ENCODE measurements at regions not wholly inside any gene's neighbourhood (a gene's known extent, or its start where the extent isn't known, plus 50 kb on each side); places are given as distances from the start of the nearest gene placed in this dataset.
"Not testable (repeated sequence)": the region's sequence is repeated elsewhere in the genome, so short reads cannot be mapped to it uniquely, and the experiment has no call there.

DNA sequence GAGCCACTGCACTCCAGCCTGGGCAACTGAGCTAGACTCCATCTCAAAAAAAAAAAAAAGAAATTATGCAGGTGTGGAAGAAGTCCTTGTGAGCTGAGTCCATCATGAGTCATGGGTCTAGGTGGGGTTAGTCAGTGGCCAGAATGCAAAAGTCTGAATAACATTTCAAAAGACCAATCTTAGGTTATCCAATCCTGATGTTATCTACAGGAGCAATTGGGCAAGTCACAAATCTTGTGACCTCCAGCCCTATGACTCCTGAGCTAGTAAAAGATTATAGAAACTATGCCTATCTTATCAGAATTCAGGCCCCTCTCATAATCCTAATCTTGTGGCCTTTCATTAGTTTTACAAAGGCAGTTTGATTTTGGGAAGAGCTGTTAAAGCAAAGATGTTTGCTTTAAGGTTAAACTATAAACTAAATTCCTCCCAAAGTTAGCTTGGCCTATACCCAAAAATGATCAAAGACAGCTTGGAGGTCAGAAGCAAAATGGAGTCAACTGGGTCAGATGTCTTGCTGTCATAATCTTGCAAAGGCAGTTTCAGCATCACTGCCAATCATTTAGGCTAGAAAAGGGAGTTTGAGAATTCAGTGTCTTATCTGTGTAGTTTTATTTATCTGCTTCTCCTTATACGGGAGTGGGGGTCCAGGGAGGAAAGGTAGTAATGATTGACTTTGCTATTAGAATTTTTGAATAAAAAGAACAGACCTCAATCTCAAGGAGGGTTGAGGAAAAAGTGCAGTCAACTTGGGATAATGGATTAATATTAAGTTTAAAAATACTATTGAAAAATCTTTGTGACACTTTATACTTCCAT is 71.2 kb upstream of the TRIM24 start:
- no peak for DNase-seq
- Mint-ChIP-seq H3K27me3 (ENCODE audit: low read depth, poor library complexity) (peaks cover 3% of the 10 kb centered on the region), H3K27ac (no peak overlapping the region), H3K9me3 (peaks cover 13% of the 10 kb centered on the region), H3K4me3 (no peak overlapping the region), H3K4me1 (no peaks in the 10 kb centered on the region), H3K36me3 (ENCODE audit: low read depth) (no peaks in the 10 kb centered on the region)
- TF ChIP-seq, protein P1, sequence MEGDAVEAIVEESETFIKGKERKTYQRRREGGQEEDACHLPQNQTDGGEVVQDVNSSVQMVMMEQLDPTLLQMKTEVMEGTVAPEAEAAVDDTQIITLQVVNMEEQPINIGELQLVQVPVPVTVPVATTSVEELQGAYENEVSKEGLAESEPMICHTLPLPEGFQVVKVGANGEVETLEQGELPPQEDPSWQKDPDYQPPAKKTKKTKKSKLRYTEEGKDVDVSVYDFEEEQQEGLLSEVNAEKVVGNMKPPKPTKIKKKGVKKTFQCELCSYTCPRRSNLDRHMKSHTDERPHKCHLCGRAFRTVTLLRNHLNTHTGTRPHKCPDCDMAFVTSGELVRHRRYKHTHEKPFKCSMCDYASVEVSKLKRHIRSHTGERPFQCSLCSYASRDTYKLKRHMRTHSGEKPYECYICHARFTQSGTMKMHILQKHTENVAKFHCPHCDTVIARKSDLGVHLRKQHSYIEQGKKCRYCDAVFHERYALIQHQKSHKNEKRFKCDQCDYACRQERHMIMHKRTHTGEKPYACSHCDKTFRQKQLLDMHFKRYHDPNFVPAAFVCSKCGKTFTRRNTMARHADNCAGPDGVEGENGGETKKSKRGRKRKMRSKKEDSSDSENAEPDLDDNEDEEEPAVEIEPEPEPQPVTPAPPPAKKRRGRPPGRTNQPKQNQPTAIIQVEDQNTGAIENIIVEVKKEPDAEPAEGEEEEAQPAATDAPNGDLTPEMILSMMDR (IDR thresholded peaks at IDR 0.05) = no peak

DNA sequence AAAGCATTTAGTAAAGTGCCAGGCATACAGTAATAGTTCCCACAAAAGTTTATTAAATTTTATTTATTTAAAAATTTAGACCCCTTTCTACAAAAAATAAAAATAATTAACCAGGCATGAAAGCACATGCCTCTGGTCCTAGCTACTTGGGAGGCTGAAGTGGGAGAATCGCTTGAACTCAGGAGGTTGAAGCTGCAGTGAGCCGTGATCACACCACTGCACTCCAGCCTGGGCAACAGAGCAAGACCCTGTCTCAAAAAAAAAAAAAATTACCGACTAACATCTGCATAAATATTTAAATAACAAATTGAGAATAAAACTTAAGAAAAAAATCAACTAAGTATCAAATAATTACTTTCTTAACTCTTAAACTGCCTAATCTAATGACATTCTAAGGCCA is 64.3 kb upstream of the TRIM24 start:
- no peak overlapping the region for H3K27ac Mint-ChIP-seq
- no peak for DNase-seq
- H3K4me1 Mint-ChIP-seq = peaks cover 7% of the 10 kb centered on the region
- TF ChIP-seq, protein P1 (IDR thresholded peaks at IDR 0.05) = no peak
- no peaks in the 10 kb centered on the region for H3K27me3 Mint-ChIP-seq (ENCODE audit: low read depth, poor library complexity)
- H3K4me3 Mint-ChIP-seq = no peak overlapping the region
- H3K9me3 Mint-ChIP-seq = no peaks in the 10 kb centered on the region
- no peaks in the 10 kb centered on the region for H3K36me3 Mint-ChIP-seq (ENCODE audit: low read depth)

DNA sequence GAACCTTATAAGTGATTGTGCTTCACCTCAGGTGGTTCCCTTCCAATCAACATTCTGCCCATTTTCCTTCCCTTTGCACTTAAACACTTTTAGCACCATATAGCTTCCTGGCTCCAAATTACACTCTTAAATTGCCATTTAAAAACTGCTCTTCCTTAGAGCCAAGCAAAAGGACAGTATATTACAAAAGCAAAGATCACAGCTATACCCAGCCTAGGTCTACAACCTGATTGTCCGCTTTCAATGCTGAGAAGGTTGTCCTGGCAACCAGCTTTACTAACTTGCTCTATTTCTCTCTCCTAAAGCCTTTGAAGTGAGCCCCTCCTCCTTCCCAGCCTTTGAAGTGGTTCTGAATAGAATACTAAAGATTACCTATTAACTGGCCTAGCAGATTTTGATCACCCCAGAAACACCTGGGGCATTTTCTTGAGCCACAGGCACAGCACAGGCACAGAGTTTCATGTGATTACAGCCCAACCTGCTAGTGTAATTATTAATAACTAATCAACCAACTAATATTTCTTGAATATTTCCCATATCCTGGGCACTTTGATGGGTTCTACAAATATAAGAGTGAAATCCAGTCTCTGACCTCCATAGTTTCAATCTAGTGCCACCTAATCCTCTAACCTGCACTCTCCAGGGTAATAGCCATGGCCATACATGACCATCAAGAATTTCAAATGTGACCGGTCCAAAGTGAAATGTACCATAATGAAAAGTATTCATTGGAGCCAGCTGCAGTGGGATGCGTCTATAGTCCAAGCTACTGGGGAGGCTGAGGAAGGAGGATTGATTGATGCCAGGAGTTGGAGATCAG is 63.6 kb upstream of the TRIM24 start:
- no peak for DNase-seq
- peak overlapping the region; percentile 39 for H3K27ac Mint-ChIP-seq
- no peak overlapping the region for H3K4me3 Mint-ChIP-seq
- TF ChIP-seq, protein P1 (IDR thresholded peaks at IDR 0.05) = no peak
- no peaks in the 10 kb centered on the region for H3K27me3 Mint-ChIP-seq (ENCODE audit: low read depth, poor library complexity)
- peaks cover 7% of the 10 kb centered on the region for H3K4me1 Mint-ChIP-seq
- no peaks in the 10 kb centered on the region for H3K9me3 Mint-ChIP-seq
- H3K36me3 Mint-ChIP-seq (ENCODE audit: low read depth) = no peaks in the 10 kb centered on the region

DNA sequence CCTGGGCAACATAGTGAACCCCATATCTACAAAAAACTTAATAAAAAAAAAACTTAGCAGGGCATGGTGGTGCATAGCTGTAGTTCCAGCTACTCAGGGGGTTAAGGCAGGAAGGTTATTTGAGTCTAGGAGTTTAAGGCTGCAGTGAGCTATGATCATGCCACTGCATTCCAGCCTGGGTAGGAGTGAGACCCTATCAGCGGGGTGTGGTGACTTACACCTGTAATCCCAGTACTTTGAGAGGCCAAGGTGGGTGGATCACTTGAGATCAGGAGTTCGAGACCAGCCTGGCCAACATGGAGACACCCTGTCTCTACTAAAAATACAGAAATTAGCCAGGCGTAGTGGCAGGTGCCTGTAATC is 63.0 kb upstream of the TRIM24 start:
- not testable (repeated sequence) for H3K36me3 Mint-ChIP-seq (ENCODE audit: low read depth); H3K27me3 Mint-ChIP-seq (ENCODE audit: low read depth, poor library complexity); H3K4me3 Mint-ChIP-seq; H3K4me1 Mint-ChIP-seq; DNase-seq; H3K9me3 Mint-ChIP-seq
- peak overlapping the region; percentile 39 for H3K27ac Mint-ChIP-seq

DNA sequence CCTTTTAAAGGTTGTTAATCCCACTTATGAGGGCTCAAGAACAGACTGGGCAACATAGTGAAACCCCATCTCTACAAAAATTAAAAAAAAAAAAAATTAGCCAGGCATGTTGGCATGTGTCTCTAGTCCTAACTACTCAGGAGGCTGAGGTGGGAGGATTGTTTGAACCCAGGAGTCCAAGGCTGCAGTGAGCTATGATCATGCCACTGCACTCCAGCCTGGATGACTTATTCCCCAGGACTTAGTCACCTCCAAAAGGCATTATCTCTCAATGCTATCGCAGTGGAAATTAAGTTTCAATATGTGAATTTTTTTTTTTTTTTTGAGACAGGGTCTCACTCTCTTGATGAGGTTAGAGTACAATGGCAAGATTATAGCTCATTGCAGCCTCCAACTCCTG is 61.2 kb upstream of the TRIM24 start:
- TF ChIP-seq, protein P1 (IDR thresholded peaks at IDR 0.05) = no peak
- H3K4me3 Mint-ChIP-seq = no peak overlapping the region
- H3K27ac Mint-ChIP-seq = no peak overlapping the region
- H3K36me3 Mint-ChIP-seq (ENCODE audit: low read depth) = no peaks in the 10 kb centered on the region
- H3K4me1 Mint-ChIP-seq = peaks cover 7% of the 10 kb centered on the region
- DNase-seq = no peak
- peaks cover 5% of the 10 kb centered on the region for H3K9me3 Mint-ChIP-seq
- no peaks in the 10 kb centered on the region for H3K27me3 Mint-ChIP-seq (ENCODE audit: low read depth, poor library complexity)

DNA sequence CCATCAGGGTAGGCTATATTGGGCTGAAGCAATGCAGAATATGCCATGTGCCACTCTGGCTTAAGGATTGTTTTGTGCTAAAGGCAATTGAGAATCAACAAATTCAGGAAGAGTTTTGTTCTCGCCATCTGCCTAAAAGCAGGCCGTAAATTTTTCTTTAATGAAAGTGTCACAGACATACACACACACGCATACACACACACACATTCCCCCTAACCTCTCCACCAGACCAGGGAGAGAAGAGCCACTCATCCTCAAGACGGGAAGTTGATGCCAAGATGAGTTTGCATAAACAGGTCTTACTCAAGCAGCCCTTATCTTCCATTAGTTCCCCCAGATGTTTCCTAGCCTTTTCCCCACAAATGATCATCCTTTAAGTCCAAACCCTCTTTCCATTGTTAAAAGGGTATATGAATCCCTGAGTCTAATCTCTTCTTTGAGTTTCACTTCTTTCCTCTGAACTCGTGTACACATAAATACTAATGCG is 59.6 kb upstream of the TRIM24 start:
- TF ChIP-seq, protein P1 (IDR thresholded peaks at IDR 0.05) = no peak
- Mint-ChIP-seq H3K36me3 (ENCODE audit: low read depth) (no peaks in the 10 kb centered on the region), H3K9me3 (peaks cover 10% of the 10 kb centered on the region), H3K27ac (no peak overlapping the region), H3K4me3 (no peak overlapping the region), H3K27me3 (ENCODE audit: low read depth, poor library complexity) (peaks cover 3% of the 10 kb centered on the region), H3K4me1 (peaks cover 7% of the 10 kb centered on the region)
- DNase-seq = no peak

Data from nephron progenitor cell (in vitro differentiated cells).